ENCODE measurements at regions not wholly inside any gene's neighbourhood (a gene's known extent, or its start where the extent isn't known, plus 50 kb on each side); places are given as distances from the start of the nearest gene placed in this dataset.

GRCh38 chr3:109994853-109995252 is 657.5 kb upstream of the DPPA4 start:
- no peak for TF ChIP-seq CTCF (conservative IDR thresholded peaks at IDR 0.05; ENCODE audit: low read length)
- no peak for TF ChIP-seq EZH2phosphoT487 (IDR thresholded peaks at IDR 0.05; ENCODE audit: borderline replicate concordance, low read depth, low read length)
